DMS 273 (cell line): ENCODE measurements at regions not wholly inside any gene's neighbourhood (a gene's known extent, or its start where the extent isn't known, plus 50 kb on each side); places are given as distances from the start of the nearest gene placed in this dataset.
A peak's percentile ranks its signal among the peaks of the same experiment; 100 is the strongest.

Experiments used
- DNase-seq: peaks from one replicate; lab custom pipeline; 2025; ENCODE audit not compliant: unreplicated experiment; lab: John Stamatoyannopoulos, UW

- no peak for DNase-seq
These were observed 371.2 kb upstream of the ROBO2 start for GRCh38 chr3:76668653-76669052.

- no peak for DNase-seq
These were observed 370.6 kb upstream of the ROBO2 start for GRCh38 chr3:76669322-76669721.

- DNase-seq: no peak
These were observed 366.7 kb upstream of the ROBO2 start for GRCh38 chr3:76673171-76673570.

- DNase-seq: peak; percentile 14
These were observed 360.4 kb upstream of the ROBO2 start for GRCh38 chr3:76679541-76679940.

GRCh38 chr3:76683256-76683655 is 356.6 kb upstream of the ROBO2 start:
- DNase-seq: no peak

DNA sequence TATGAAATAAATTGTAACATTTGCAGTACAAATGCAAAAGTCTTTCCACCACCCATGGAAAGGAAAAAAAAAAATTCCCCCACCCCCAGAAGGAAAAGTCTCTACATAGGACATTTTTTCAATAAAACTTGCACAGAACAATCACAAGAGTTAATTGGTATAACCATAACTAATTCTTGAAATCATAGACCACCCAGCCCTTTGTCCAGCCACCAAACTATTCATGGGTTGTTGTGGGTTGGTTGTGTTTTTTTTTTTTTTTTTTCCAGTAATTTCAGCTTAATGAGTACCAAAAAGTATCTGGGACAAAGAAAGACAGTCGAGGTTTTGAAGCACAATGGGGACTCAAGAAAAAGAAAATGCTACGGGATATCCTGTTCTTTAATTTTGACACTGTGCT is 355.0 kb upstream of the ROBO2 start:
- DNase-seq: no peak

GRCh38 chr3:76685858-76686257 is 354.0 kb upstream of the ROBO2 start:
- no peak for DNase-seq

DNA sequence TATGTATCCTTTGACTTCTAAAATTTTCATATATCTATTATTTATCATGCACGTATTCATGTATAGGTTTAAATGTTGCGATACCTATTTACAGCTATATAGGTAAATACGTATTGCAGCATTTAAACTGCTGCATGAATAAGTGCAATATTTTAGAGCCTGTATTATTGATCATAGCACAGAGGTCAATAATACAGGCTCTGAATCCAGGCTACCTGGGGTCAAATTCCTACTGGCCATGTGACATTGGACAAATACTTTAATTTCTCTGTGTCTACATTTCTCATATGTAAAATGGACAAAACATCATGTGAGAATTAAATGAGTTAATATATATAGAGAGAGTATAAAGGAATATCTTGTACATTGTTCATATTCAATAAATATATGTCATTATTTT is 352.9 kb upstream of the ROBO2 start:
- DNase-seq: no peak

DNA sequence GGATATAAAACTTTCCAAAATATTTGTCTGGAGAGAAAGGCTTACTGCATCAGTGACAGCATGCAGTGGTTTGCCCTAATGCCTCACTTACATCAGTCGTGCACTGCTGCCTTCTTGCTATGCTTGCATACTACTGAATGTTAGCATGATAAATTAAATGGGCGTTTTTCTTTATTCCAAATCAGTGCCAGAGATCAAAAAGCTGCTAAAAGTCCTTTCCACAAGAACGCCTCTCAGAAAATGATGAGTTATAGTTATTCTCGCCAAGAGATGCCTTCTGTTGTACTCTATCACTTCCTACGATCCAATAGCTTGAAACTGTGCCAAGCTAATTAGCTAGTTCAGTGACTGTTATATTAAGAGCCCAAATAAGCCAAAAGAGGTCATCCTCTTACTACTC is 345.8 kb upstream of the ROBO2 start:
- peak; percentile 36 for DNase-seq

- DNase-seq: peak; percentile 0
These were observed 341.7 kb upstream of the ROBO2 start for GRCh38 chr3:76698136-76698706.

GRCh38 chr3:76699846-76700245 is 340.1 kb upstream of the ROBO2 start:
- DNase-seq: no peak

DNA sequence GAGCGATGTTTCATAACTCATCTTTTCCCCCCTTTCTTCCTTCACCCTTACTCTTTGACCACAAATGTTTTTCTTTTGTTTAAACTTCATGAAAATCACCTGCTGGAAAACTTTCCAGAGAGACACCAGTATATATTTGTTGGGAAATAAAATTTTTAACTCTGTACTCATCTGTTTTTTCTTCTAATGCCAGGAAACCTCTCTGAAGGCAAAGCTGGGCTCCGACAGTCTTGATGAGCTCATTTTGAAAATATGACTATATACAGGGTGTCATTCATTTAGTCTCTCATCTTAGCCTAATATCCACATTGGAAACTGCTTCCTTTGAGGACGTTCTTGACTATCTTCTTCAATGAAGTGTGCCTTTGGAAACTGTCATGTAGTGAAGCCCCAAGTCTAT is 339.6 kb upstream of the ROBO2 start:
- no peak for DNase-seq

DNA sequence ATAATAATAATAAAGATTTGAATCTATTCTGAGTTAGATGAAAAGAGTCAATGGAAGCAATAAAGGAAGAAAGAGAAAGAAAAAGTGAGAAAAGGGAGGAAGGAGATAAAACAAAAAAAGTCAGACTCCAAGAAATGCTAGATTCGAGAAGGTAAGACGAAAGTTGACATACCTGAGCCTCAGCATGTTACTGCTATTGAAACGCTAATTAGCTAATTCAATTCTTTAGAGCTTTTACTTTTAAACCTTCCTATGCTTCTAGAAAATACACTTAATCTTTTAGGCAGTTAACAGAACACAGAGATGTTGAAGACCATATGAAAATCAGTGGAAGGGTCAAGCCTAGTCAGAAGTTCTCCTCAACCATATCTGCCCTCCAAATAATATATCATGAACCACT is 337.2 kb upstream of the ROBO2 start:
- DNase-seq: no peak

- no peak for DNase-seq
These were observed 324.5 kb upstream of the ROBO2 start for GRCh38 chr3:76715426-76715825.

- DNase-seq: no peak
These were observed 316.5 kb upstream of the ROBO2 start for GRCh38 chr3:76723366-76723765.

GRCh38 chr3:76724075-76724474 is 315.8 kb upstream of the ROBO2 start:
- DNase-seq: peak; percentile 1

GRCh38 chr3:76724706-76725105 is 315.2 kb upstream of the ROBO2 start:
- no peak for DNase-seq

GRCh38 chr3:76726034-76726433 is 313.9 kb upstream of the ROBO2 start:
- no peak for DNase-seq

DNA sequence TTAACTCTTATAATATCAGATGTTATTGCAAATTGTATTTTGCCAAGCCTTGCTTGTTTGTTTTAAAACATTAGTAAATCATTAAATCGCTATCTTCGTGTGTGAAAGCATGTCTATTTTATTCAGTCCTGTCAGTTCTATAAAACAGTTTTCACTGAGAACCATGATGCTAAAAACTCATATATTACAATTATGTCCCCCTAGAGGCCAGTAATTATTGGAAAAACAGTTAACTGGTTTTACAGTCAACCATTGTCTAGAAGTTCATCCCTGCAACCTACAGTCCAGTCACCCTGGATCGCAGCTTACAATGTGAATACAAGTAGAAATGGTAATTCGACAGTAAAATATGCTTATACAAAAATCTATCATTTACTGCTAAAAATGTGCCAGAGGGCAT is 311.5 kb upstream of the ROBO2 start:
- no peak for DNase-seq

DNA sequence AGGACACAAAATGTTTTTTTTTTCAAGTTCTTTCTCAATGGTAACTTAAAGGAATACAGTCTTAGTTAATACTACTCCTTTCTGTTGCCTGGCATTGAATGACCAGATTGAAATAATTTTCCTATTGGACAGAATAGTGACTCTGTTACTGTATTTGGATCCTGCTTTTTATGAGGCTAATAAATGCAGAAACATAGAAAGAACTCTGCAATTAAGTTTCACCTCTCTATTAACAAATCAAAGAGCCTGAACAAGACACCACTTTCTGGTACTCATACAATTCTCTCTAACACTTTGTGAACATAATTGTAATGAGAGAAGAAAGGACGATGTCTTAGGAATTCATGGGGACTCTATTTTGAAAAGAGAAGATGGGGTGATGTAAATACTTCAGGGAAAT is 308.4 kb upstream of the ROBO2 start:
- no peak for DNase-seq

- DNase-seq: no peak
These were observed 306.7 kb upstream of the ROBO2 start for GRCh38 chr3:76733073-76733759.

DNA sequence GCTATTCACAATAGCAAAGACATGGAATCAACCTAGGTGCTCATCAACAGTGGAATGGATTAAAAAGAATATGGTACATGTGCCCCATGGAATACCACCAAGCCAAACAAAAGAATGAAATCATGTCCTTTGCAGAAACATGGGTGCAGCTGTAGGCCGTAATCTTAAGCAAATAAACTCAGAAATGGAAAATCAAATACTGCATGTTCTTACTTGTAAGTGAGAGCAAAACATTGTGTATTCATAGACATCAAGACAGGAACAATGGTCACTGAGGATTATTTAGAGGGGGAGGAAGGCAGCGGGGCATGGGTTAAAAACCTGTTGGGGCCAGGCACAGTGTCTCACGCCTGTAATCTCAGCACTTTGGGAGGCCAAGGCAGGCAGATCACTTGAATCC is 304.7 kb upstream of the ROBO2 start:
- DNase-seq: no peak

- peak; percentile 7 for DNase-seq
These were observed 286.3 kb upstream of the ROBO2 start for GRCh38 chr3:76753599-76753998.
